Lower leg skin (tissue), 4 donors: ENCODE measurements at regions not wholly inside any gene's neighbourhood (a gene's known extent, or its start where the extent isn't known, plus 50 kb on each side); places are given as distances from the start of the nearest gene placed in this dataset.

Experiments used
- DNase-seq, 2 donors: peaks; one replicate each; pipeline ENCODE4 v3.0.0-alpha.2; 2019; ENCODE audit warnings: low spot score in 2 of 2
- H3K4me3 ChIP-seq: fragments of 200-600 bp; sonication (generic); 2 replicates; pipeline ENCODE4 v1.5.1; 2017; ENCODE audit warnings: mild to moderate bottlenecking, low read depth; ENCODE audit not compliant: poor library complexity, severe bottlenecking
- POLR2A ChIP-seq, 2 donors: fragments of 450-650 bp; IDR thresholded peaks; one replicate each; pipeline ENCODE4 v1.6.1; 2016 to 2017; ENCODE audit warnings: antibody characterized with exemption in 2 of 2, mild to moderate bottlenecking in 1 of 2, moderate library complexity in 1 of 2
- WGBS, 2 donors: methylation state at CpG; one replicate each; pipeline ENCODE4 v1.1.5; 2018; 5-methylcytosine and 5-hydroxymethylcytosine counted together
- intact Hi-C: fragments of 100-400 bp; cut with DNase I; formaldehyde crosslinking; loops from one replicate; pipeline ENCODE4 v1.15.0; 2023; ENCODE audit warnings: low total_unique reads
- TF ChIP-seq, protein P1 (sequence below), 3 donors: fragments of 450-650 bp; IDR thresholded peaks; one replicate each; pipeline ENCODE4 v1.5.1; 2016; ENCODE audit warnings: antibody characterized with exemption in 3 of 3, mild to moderate bottlenecking in 3 of 3, moderate library complexity in 2 of 3

- TF ChIP-seq, protein P1, sequence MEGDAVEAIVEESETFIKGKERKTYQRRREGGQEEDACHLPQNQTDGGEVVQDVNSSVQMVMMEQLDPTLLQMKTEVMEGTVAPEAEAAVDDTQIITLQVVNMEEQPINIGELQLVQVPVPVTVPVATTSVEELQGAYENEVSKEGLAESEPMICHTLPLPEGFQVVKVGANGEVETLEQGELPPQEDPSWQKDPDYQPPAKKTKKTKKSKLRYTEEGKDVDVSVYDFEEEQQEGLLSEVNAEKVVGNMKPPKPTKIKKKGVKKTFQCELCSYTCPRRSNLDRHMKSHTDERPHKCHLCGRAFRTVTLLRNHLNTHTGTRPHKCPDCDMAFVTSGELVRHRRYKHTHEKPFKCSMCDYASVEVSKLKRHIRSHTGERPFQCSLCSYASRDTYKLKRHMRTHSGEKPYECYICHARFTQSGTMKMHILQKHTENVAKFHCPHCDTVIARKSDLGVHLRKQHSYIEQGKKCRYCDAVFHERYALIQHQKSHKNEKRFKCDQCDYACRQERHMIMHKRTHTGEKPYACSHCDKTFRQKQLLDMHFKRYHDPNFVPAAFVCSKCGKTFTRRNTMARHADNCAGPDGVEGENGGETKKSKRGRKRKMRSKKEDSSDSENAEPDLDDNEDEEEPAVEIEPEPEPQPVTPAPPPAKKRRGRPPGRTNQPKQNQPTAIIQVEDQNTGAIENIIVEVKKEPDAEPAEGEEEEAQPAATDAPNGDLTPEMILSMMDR (IDR thresholded peaks at IDR 0.05) = no peak
- no peak for TF ChIP-seq POLR2A (IDR thresholded peaks at IDR 0.05)
- intact Hi-C loops = no loop called here
- 30 to 45% methylated on average over 3 of the region's 3 CpGs for WGBS, 2 donors
- DNase-seq = no peak
- H3K4me3 ChIP-seq = no peak overlapping the region
Observed at GRCh38 chr1:199868777-199869176, 158.7 kb upstream of the NR5A2 start.

- 65 to 69% methylated on average over 3 of the region's 3 CpGs for WGBS, 2 donors
- H3K4me3 ChIP-seq = no peak overlapping the region
- TF ChIP-seq POLR2A (IDR thresholded peaks at IDR 0.05) = no peak
- TF ChIP-seq, protein P1 (IDR thresholded peaks at IDR 0.05) = no peak
- DNase-seq = no peak
- intact Hi-C loops = no loop called here
Observed at GRCh38 chr1:199875337-199875736, 152.2 kb upstream of the NR5A2 start.

GRCh38 chr1:199875856-199876255, 151.7 kb upstream of the NR5A2 start:
- DNase-seq = no peak
- TF ChIP-seq POLR2A (IDR thresholded peaks at IDR 0.05) = no peak
- TF ChIP-seq, protein P1 (IDR thresholded peaks at IDR 0.05) = no peak
- 89 to 91% methylated on average over 6 of the region's 6 CpGs for WGBS, 2 donors
- intact Hi-C loops = no loop called here
- no peak overlapping the region for H3K4me3 ChIP-seq

DNA sequence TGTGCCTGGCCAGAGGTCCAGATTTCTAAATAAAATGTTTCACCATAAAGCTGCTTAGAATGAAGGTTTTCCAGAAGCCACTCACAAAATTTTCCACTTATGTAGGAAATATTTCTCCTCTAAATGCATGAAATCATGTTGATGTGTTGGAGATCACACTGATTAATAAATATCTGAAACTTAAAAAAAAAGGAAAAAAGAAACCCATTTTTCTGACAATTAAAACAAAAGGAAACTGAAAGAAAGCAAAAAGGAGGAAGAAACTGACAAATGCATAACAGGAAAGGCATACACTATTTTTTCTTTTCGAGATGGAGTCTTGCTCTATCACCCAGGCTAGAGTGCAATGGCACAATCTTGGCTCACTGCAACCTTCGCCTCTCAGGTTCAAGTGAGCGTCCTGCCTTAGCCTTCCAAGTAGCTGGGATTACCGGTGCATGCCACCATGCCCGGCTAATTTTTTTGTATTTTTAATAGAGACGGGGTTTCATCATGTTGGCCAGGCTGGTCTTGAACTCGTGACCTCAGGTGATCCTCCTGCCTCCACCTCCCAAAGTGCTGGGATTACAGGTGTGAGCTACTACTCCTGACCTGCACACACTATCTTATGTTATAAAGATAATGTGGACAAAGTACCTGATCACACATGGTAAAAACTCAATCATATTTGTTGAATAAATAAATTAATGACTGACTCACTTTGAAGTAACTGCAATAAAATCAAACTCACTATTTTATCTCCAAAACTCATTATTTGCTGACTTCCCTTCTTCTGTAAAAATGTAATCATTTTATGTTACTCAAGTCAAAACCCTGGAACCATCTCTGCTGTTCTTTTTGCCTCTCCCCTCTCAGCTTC, 149.8 kb upstream of the NR5A2 start:
- DNase-seq = no peak
- WGBS, 2 donors = 87 to 90% methylated on average over 7 of the region's 7 CpGs
- TF ChIP-seq, protein P1 (IDR thresholded peaks at IDR 0.05) = no peak
- no peak for TF ChIP-seq POLR2A (IDR thresholded peaks at IDR 0.05)
- H3K4me3 ChIP-seq = no peak overlapping the region
- intact Hi-C loops = no loop called here

- intact Hi-C loops = no loop called here
- WGBS, 2 donors = 65 to 72% methylated on average over 4 of the region's 4 CpGs
- TF ChIP-seq, protein P1 (IDR thresholded peaks at IDR 0.05) = no peak
- no peak for TF ChIP-seq POLR2A (IDR thresholded peaks at IDR 0.05)
- DNase-seq = no peak
- H3K4me3 ChIP-seq = no peak overlapping the region
Observed at GRCh38 chr1:199878823-199879222, 148.7 kb upstream of the NR5A2 start.
